ENCODE measurements at regions not wholly inside any gene's neighbourhood (a gene's known extent, or its start where the extent isn't known, plus 50 kb on each side); places are given as distances from the start of the nearest gene placed in this dataset.

DNA sequence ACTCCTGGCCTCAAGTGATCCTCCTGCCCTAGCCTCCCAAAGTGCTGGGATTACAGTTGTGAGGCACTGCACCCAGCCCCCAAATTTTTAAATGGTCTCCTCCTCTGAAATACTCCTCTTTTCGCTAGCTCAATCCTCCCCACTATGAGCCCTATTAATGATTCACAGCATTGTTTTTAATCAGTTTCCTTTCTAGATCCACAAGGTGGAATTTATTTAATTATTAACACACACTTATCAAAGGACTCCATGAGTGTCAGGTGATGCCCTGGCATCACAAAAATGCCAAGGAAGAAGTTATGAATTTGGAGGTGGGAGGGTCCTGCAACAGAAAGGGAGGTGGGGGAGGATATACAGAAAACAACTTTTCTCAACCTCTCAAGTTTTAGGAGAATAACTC lies 806.5 kb downstream of the PRELID2 start:
- TF ChIP-seq, protein P1, sequence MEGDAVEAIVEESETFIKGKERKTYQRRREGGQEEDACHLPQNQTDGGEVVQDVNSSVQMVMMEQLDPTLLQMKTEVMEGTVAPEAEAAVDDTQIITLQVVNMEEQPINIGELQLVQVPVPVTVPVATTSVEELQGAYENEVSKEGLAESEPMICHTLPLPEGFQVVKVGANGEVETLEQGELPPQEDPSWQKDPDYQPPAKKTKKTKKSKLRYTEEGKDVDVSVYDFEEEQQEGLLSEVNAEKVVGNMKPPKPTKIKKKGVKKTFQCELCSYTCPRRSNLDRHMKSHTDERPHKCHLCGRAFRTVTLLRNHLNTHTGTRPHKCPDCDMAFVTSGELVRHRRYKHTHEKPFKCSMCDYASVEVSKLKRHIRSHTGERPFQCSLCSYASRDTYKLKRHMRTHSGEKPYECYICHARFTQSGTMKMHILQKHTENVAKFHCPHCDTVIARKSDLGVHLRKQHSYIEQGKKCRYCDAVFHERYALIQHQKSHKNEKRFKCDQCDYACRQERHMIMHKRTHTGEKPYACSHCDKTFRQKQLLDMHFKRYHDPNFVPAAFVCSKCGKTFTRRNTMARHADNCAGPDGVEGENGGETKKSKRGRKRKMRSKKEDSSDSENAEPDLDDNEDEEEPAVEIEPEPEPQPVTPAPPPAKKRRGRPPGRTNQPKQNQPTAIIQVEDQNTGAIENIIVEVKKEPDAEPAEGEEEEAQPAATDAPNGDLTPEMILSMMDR (IDR thresholded peaks at IDR 0.05; ENCODE audit: low read length): no peak
- TF ChIP-seq EZH2 (IDR thresholded peaks at IDR 0.05; ENCODE audit: borderline replicate concordance, low read length): no peak

All from OCI-LY1 (cell line).